ENCODE measurements at regions not wholly inside any gene's neighbourhood (a gene's known extent, or its start where the extent isn't known, plus 50 kb on each side); places are given as distances from the start of the nearest gene placed in this dataset.

DNA sequence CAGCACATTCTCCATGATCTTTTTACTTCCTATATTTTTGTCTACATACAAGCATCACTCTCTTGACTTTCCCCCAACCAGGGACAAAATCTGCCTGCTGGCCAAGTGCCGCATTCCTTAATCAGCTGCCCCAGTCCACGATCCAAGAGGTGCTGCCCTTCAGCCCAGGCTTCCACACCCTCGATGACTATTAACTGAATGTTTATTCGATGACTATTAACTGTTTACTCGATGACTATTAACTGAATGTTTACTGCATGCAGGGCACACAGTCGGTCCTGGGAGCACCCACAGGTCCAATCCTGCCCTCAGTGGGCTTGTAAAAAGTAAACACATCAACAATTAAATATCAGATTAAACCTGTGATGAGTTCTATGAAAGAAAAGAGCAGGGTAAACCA lies 256.9 kb downstream of the ARRDC4 start:
- H3K79me2 ChIP-seq (ENCODE audit: low read length) = no peaks in the 10 kb centered on the region
- no peak overlapping the region for H2AFZ ChIP-seq (ENCODE audit: low read length)
- no peak overlapping the region for H3K4me3 ChIP-seq (ENCODE audit: low read length)
- H3F3A ChIP-seq (ENCODE audit: low read length, unreplicated experiment) = no peaks in the 10 kb centered on the region
- peaks cover 22% of the 10 kb centered on the region for H3K27me3 ChIP-seq (ENCODE audit: low read length)
- H3K4me1 ChIP-seq (ENCODE audit: insufficient read depth, low read length) = no peaks in the 10 kb centered on the region
- ChIA-PET CTCF (no interaction called here), POLR2A (ENCODE audit: unreplicated experiment) (no interaction called here)
- H3K9me2 ChIP-seq (replicated peaks; ENCODE audit: low read length) = no peaks in the 10 kb centered on the region
- H3K36me3 ChIP-seq (ENCODE audit: low read depth, low read length) = no peaks in the 10 kb centered on the region
- intact Hi-C loops (cut with micrococcal nuclease) = no loop called here
- no peak overlapping the region for H3K4me2 ChIP-seq (ENCODE audit: low read length)
- no peaks in the 10 kb centered on the region for H3K9me3 ChIP-seq (ENCODE audit: low read length)
- BruUV-seq (replicated peaks) = no TSS peak
- H3K9ac ChIP-seq (ENCODE audit: low read length) = no peak overlapping the region
- no peaks in the 10 kb centered on the region for H4K20me1 ChIP-seq (ENCODE audit: low read length)
- TF ChIP-seq EZH2 (IDR thresholded peaks at IDR 0.05; ENCODE audit: low read length, unreplicated experiment) = no peak
- TF ChIP-seq, protein P1, sequence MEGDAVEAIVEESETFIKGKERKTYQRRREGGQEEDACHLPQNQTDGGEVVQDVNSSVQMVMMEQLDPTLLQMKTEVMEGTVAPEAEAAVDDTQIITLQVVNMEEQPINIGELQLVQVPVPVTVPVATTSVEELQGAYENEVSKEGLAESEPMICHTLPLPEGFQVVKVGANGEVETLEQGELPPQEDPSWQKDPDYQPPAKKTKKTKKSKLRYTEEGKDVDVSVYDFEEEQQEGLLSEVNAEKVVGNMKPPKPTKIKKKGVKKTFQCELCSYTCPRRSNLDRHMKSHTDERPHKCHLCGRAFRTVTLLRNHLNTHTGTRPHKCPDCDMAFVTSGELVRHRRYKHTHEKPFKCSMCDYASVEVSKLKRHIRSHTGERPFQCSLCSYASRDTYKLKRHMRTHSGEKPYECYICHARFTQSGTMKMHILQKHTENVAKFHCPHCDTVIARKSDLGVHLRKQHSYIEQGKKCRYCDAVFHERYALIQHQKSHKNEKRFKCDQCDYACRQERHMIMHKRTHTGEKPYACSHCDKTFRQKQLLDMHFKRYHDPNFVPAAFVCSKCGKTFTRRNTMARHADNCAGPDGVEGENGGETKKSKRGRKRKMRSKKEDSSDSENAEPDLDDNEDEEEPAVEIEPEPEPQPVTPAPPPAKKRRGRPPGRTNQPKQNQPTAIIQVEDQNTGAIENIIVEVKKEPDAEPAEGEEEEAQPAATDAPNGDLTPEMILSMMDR (conservative IDR thresholded peaks at IDR 0.05; ENCODE audit: low read depth, low read length) = no peak
- TF ChIP-seq EZH2phosphoT487 (IDR thresholded peaks at IDR 0.05; ENCODE audit: borderline replicate concordance, low read length) = no peak
- H3K27ac ChIP-seq (ENCODE audit: low read length) = no peak overlapping the region
- ATAC-seq (no peak), DNase-seq (peak; percentile 1)

DNA sequence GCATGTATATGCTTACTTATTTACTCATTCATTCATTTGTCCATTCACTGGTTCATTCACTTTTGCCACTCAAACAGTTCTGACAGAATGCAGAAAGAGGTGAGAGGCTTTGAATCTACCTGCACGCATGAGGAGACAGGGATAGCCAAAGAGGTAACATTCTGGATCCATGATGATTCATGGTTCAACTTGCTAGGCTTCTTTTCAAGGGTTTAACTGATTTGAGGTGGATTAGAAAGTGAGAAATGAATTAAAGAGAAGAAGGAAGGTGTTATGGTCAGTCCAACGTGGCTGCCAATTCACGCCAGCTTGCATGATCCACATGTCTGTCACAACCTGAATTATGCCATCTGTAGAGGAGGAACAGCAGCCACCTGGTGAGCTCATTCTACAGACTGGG lies 260.6 kb downstream of the ARRDC4 start:
- Histone ChIP-seq H3F3A (ENCODE audit: low read length, unreplicated experiment) (no peaks in the 10 kb centered on the region), H3K27me3 (ENCODE audit: low read length) (no peaks in the 10 kb centered on the region), H4K20me1 (ENCODE audit: low read length) (no peaks in the 10 kb centered on the region), H2AFZ (ENCODE audit: low read length) (no peak overlapping the region), H3K27ac (ENCODE audit: low read length) (no peak overlapping the region), H3K4me3 (ENCODE audit: low read length) (no peak overlapping the region), H3K36me3 (ENCODE audit: low read depth, low read length) (no peaks in the 10 kb centered on the region), H3K9me3 (ENCODE audit: low read length) (no peaks in the 10 kb centered on the region), H3K79me2 (ENCODE audit: low read length) (no peaks in the 10 kb centered on the region), H3K9ac (ENCODE audit: low read length) (no peak overlapping the region), H3K4me1 (ENCODE audit: insufficient read depth, low read length) (no peaks in the 10 kb centered on the region), H3K4me2 (ENCODE audit: low read length) (no peak overlapping the region), H3K9me2 (replicated peaks; ENCODE audit: low read length) (no peaks in the 10 kb centered on the region)
- ATAC-seq (no peak), DNase-seq (no peak)
- ChIA-PET POLR2A (ENCODE audit: unreplicated experiment) (no interaction called here), CTCF (no interaction called here)
- intact Hi-C loops (cut with micrococcal nuclease) = no loop called here
- no TSS peak for BruUV-seq (replicated peaks)
- TF ChIP-seq, protein P1 (conservative IDR thresholded peaks at IDR 0.05; ENCODE audit: low read depth, low read length) = no peak
- TF ChIP-seq EZH2 (IDR thresholded peaks at IDR 0.05; ENCODE audit: low read length, unreplicated experiment) (no peak), EZH2phosphoT487 (IDR thresholded peaks at IDR 0.05; ENCODE audit: borderline replicate concordance, low read length) (no peak)

DNA sequence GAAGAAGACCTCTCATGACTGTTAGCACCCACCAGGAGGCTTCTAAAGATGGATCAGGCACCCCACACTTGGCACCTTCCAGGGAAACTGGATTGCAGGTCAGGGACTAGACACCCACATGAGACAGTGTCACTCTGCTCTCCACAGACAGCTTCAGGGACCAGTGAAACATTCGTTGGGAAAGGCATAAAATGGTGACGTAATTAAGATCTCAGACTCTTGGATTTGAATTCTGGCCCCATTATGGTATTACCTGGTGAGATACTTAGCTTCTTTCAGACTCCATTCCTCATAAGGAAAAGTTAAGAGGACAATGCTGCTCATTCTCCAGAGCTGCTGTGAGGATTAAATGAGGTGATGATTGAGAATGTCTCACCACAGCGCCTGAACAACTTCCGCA lies 261.1 kb downstream of the ARRDC4 start:
- intact Hi-C loops (cut with micrococcal nuclease) = no loop called here
- Histone ChIP-seq H4K20me1 (ENCODE audit: low read length) (no peaks in the 10 kb centered on the region), H3K79me2 (ENCODE audit: low read length) (no peaks in the 10 kb centered on the region), H3K9me2 (replicated peaks; ENCODE audit: low read length) (no peaks in the 10 kb centered on the region), H3F3A (ENCODE audit: low read length, unreplicated experiment) (no peaks in the 10 kb centered on the region), H3K4me2 (ENCODE audit: low read length) (no peak overlapping the region), H3K36me3 (ENCODE audit: low read depth, low read length) (no peaks in the 10 kb centered on the region), H3K4me1 (ENCODE audit: insufficient read depth, low read length) (no peaks in the 10 kb centered on the region), H2AFZ (ENCODE audit: low read length) (no peak overlapping the region), H3K4me3 (ENCODE audit: low read length) (no peak overlapping the region), H3K9ac (ENCODE audit: low read length) (no peak overlapping the region), H3K27me3 (ENCODE audit: low read length) (no peaks in the 10 kb centered on the region), H3K9me3 (ENCODE audit: low read length) (no peaks in the 10 kb centered on the region), H3K27ac (ENCODE audit: low read length) (no peak overlapping the region)
- DNase-seq = no peak
- ChIA-PET CTCF (no interaction called here), POLR2A (ENCODE audit: unreplicated experiment) (no interaction called here)
- ATAC-seq = no peak
- no peak for TF ChIP-seq EZH2phosphoT487 (IDR thresholded peaks at IDR 0.05; ENCODE audit: borderline replicate concordance, low read length)
- TF ChIP-seq, protein P1 (conservative IDR thresholded peaks at IDR 0.05; ENCODE audit: low read depth, low read length) = no peak
- no peak for TF ChIP-seq EZH2 (IDR thresholded peaks at IDR 0.05; ENCODE audit: low read length, unreplicated experiment)
- BruUV-seq (replicated peaks) = no TSS peak
